DOHH2 (cell line): ENCODE measurements at regions not wholly inside any gene's neighbourhood (a gene's known extent, or its start where the extent isn't known, plus 50 kb on each side); places are given as distances from the start of the nearest gene placed in this dataset.

Experiments
- H3F3A ChIP-seq: fragments of 200-600 bp; sonication (generic), shearing (Covaris generic); 2 replicates; pipeline ENCODE4 v1.6.0; 2016; ENCODE audit warnings: antibody characterized with exemption, mild to moderate bottlenecking; ENCODE audit not compliant: control insufficient read depth, insufficient read depth
- H3K27ac ChIP-seq: fragments of 200-600 bp; sonication (generic); 2 replicates; pipeline ENCODE4 v1.5.1; 2014; ENCODE audit warnings: low read depth, mild to moderate bottlenecking, low read length, moderate library complexity
- H3K27me3 ChIP-seq: fragments of 200-600 bp; sonication (generic); 2 replicates; pipeline ENCODE4 v1.6.1; 2014; ENCODE audit warnings: mild to moderate bottlenecking, low read length, mixed read lengths; ENCODE audit not compliant: control insufficient read depth
- H3K36me3 ChIP-seq: fragments of 200-600 bp; sonication (generic); 2 replicates; pipeline ENCODE4 v1.6.1; 2014; ENCODE audit warnings: mild to moderate bottlenecking, low read length, moderate library complexity, mixed read lengths; ENCODE audit not compliant: control insufficient read depth
- H3K4me1 ChIP-seq: fragments of 200-600 bp; sonication (generic); 2 replicates; pipeline ENCODE4 v1.6.1; 2014; ENCODE audit warnings: mild to moderate bottlenecking, low read length, mixed read lengths; ENCODE audit not compliant: control insufficient read depth
- H3K4me2 ChIP-seq: fragments of 200-600 bp; sonication (generic); 2 replicates; pipeline ENCODE4 v1.6.0; 2014; ENCODE audit warnings: mild to moderate bottlenecking, low read length, moderate library complexity
- H3K4me3 ChIP-seq: fragments of 200-600 bp; sonication (generic); 2 replicates; pipeline ENCODE4 v1.5.1; 2014; ENCODE audit warnings: mild to moderate bottlenecking, low read length, mixed read lengths
- H3K79me2 ChIP-seq: fragments of 200-600 bp; sonication (generic); 2 replicates; pipeline ENCODE4 v1.6.1; 2014; ENCODE audit warnings: mild to moderate bottlenecking, low read length, mixed read lengths; ENCODE audit not compliant: control insufficient read depth
- H3K9me2 ChIP-seq: fragments of 200-600 bp; sonication (generic); replicated peaks from 2 replicates; pipeline ENCODE4 v1.6.1; 2014; ENCODE audit warnings: mild to moderate bottlenecking, low read length, mixed read lengths; ENCODE audit not compliant: control insufficient read depth
- H3K9me3 ChIP-seq: fragments of 200-600 bp; sonication (generic); 2 replicates; pipeline ENCODE4 v1.6.1; 2014; ENCODE audit warnings: antibody characterized with exemption, low read length, mixed read lengths; ENCODE audit not compliant: control insufficient read depth, insufficient read depth
- H4K20me1 ChIP-seq: fragments of 200-600 bp; sonication (generic); 2 replicates; pipeline ENCODE4 v1.6.0; 2014; ENCODE audit warnings: low read depth, mild to moderate bottlenecking, antibody characterized with exemption, low read length, moderate library complexity; ENCODE audit not compliant: control insufficient read depth, insufficient read depth
- EZH2phosphoT487 ChIP-seq: fragments of 200-600 bp; sonication (generic); IDR thresholded peaks from 2 replicates; pipeline ENCODE4 v1.6.1; 2017; ENCODE audit warnings: borderline replicate concordance, mild to moderate bottlenecking, antibody characterized with exemption, low read length, moderate library complexity, mixed read lengths
- TF ChIP-seq, protein P1 (sequence below): fragments of 200-600 bp; sonication (generic); IDR thresholded peaks from one replicate; pipeline ENCODE4 v1.5.1; 2014; ENCODE audit warnings: antibody characterized with exemption, mild to moderate bottlenecking, low read depth, low read length; ENCODE audit not compliant: poor library complexity, severe bottlenecking

DNA sequence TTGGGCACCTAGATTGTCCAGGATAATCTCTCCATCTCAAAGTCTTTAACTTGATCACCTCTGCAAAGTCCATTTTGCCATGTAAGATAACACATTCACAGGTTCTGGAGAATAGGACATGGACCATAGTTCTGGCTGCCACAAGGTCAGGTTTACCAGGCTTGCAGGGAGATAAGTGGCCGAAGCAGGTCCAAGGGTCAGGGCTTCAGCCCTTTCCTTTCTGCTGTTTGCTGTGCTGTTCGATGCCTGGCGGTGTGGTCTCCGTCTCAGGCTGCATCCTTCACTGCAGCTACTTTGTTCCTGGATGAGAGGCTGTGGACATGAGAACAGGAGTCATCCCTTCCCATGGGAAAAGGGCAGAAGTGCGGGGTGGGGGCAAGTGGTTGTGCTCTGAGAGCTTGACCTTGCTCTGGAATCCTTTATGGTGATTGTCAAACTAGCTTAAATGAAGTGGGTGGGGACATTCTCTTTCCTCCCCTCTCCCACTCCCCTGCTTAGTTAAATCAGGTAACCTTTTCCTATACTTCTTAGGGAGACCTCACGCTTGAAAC lies 320.2 kb upstream of the C2CD4B start:
- no peaks in the 10 kb centered on the region for H3K9me2 ChIP-seq
- no peaks in the 10 kb centered on the region for H3K4me1 ChIP-seq
- H3K36me3 ChIP-seq = no peaks in the 10 kb centered on the region
- H3F3A ChIP-seq = no peaks in the 10 kb centered on the region
- 0 out of 2 replicates have a peak, but pooled peaks cover 3% of the 10 kb centered on the region for H4K20me1 ChIP-seq
- H3K4me3 ChIP-seq = no peak overlapping the region
- H3K27ac ChIP-seq = no peak overlapping the region
- H3K4me2 ChIP-seq = no peak overlapping the region
- no peaks in the 10 kb centered on the region; the same call in 1 of the 2 replicates for H3K27me3 ChIP-seq
- H3K9me3 ChIP-seq = no peaks in the 10 kb centered on the region
- TF ChIP-seq, protein P1, sequence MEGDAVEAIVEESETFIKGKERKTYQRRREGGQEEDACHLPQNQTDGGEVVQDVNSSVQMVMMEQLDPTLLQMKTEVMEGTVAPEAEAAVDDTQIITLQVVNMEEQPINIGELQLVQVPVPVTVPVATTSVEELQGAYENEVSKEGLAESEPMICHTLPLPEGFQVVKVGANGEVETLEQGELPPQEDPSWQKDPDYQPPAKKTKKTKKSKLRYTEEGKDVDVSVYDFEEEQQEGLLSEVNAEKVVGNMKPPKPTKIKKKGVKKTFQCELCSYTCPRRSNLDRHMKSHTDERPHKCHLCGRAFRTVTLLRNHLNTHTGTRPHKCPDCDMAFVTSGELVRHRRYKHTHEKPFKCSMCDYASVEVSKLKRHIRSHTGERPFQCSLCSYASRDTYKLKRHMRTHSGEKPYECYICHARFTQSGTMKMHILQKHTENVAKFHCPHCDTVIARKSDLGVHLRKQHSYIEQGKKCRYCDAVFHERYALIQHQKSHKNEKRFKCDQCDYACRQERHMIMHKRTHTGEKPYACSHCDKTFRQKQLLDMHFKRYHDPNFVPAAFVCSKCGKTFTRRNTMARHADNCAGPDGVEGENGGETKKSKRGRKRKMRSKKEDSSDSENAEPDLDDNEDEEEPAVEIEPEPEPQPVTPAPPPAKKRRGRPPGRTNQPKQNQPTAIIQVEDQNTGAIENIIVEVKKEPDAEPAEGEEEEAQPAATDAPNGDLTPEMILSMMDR = no peak
- TF ChIP-seq EZH2phosphoT487 = no peak
- H3K79me2 ChIP-seq = no peaks in the 10 kb centered on the region

DNA sequence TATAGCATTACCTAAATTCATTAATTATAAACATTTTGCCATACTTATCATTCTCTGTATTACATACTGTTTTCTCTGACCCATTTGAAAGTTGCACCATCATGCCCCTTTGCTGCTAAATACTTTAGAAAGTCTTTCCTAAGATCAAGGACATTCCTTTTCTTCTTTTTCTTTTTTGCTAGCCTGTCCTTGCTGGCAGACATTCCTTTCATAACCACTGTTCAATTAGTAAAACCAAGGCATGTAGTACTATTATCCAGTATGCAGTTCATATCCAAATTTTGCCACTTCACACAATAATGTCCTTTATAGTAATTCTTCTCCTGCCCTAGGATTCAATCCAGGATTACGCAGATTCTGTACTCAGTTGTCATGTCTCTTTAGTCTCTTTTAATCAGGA lies 321.0 kb upstream of the C2CD4B start:
- H4K20me1 ChIP-seq = 0 out of 2 replicates have a peak, but pooled peaks cover 3% of the 10 kb centered on the region
- no peaks in the 10 kb centered on the region for H3K9me2 ChIP-seq
- H3K36me3 ChIP-seq = no peaks in the 10 kb centered on the region
- no peaks in the 10 kb centered on the region; the same call in 1 of the 2 replicates for H3K27me3 ChIP-seq
- H3F3A ChIP-seq = no peaks in the 10 kb centered on the region
- H3K4me2 ChIP-seq = no peak overlapping the region
- H3K9me3 ChIP-seq = no peaks in the 10 kb centered on the region
- H3K27ac ChIP-seq = no peak overlapping the region
- no peaks in the 10 kb centered on the region for H3K79me2 ChIP-seq
- no peak for TF ChIP-seq EZH2phosphoT487
- TF ChIP-seq, protein P1 = no peak
- H3K4me3 ChIP-seq = no peak overlapping the region
- H3K4me1 ChIP-seq = no peaks in the 10 kb centered on the region

DNA sequence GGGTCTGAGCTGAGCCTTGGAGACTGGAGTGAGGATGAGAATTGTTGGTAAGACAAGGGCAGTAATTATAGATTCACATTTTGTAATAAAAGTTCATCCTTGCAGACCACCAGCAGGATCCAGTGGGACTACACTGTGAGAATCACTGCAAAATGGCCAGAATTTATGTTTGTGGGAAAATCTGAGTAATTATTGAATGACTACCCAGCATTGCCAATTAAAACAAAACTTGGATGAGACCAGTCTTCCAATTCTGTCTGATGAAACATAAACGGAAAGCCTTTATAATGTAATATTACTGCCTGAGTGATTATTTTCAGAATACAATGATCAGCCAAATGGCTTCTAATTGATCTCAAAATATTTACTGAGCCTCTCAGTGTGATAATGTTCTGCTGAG lies 323.3 kb upstream of the C2CD4B start:
- Histone ChIP-seq H3F3A (no peaks in the 10 kb centered on the region), H4K20me1 (no peaks in the 10 kb centered on the region), H3K79me2 (no peaks in the 10 kb centered on the region), H3K4me1 (no peaks in the 10 kb centered on the region), H3K9me2 (no peaks in the 10 kb centered on the region), H3K27ac (no peak overlapping the region), H3K27me3 (no peaks in the 10 kb centered on the region; the same call in 1 of the 2 replicates), H3K9me3 (no peaks in the 10 kb centered on the region), H3K4me2 (no peak overlapping the region), H3K4me3 (no peak overlapping the region), H3K36me3 (no peaks in the 10 kb centered on the region)
- TF ChIP-seq, protein P1 = no peak
- TF ChIP-seq EZH2phosphoT487 = no peak
